Common myeloid progenitor, CD34-positive (primary cell): ENCODE measurements at regions not wholly inside any gene's neighbourhood (a gene's known extent, or its start where the extent isn't known, plus 50 kb on each side); places are given as distances from the start of the nearest gene placed in this dataset.
A peak's percentile ranks its signal among the peaks of the same experiment; 100 is the strongest.
"Not testable (repeated sequence)": the region's sequence is repeated elsewhere in the genome, so short reads cannot be mapped to it uniquely, and the experiment has no call there.

ENCODE experiments used
- CTCF ChIA-PET: fragments of 350-600 bp; sonication (Branson Sonifier 250); formaldehyde crosslinking; loops from one replicate; lab custom pipeline; 2021; ENCODE audit warnings: antibody characterized with exemption; lab: Charles Lee
- POLR2A ChIA-PET: fragments of 350-600 bp; sonication (Branson Sonifier 250); formaldehyde crosslinking; loops from one replicate; lab custom pipeline; 2021; ENCODE audit warnings: antibody characterized with exemption; lab: Charles Lee
- DNase-seq, 3 donors: peaks; one replicate each; pipeline versions ENCODE4 v3.0.0 to v3.0.0-alpha.2; 2013
- H3K27ac ChIP-seq, 2 experiments: 1 replicate in 1 of 2; 2 replicates in 1 of 2; pipeline ENCODE4 v1.7.0; 2013; ENCODE audit warnings: inconsistent platforms in 2 of 2, low read length in 2 of 2, mild to moderate bottlenecking in 2 of 2, low read depth in 1 of 2, moderate library complexity in 1 of 2; ENCODE audit not compliant: severe bottlenecking in 2 of 2, insufficient read depth in 1 of 2, poor library complexity in 1 of 2
- H3K27me3 ChIP-seq, 5 experiments: replicated peaks in 2 of 5; 1 replicate in 3 of 5; 2 replicates in 2 of 5; pipeline versions ENCODE4 v1.6.1 to v1.7.0; 2013; ENCODE audit warnings: low read length in 4 of 5, mild to moderate bottlenecking in 2 of 5, moderate library complexity in 2 of 5, inconsistent platforms in 1 of 5; ENCODE audit not compliant: insufficient read depth in 5 of 5, control insufficient read depth in 4 of 5
- H3K36me3 ChIP-seq, 4 experiments: 1 replicate in 2 of 4; 2 replicates in 2 of 4; pipeline versions ENCODE4 v1.6.1 to v1.7.0; 2013; ENCODE audit warnings: low read length in 3 of 4, control low read depth in 1 of 4, mild to moderate bottlenecking in 1 of 4; ENCODE audit not compliant: control insufficient read depth in 4 of 4, insufficient read depth in 4 of 4
- H3K4me1 ChIP-seq, 4 experiments: 1 replicate in 3 of 4; 2 replicates in 1 of 4; pipeline versions ENCODE4 v1.6.1 to v1.7.1; 2013; ENCODE audit warnings: low read length in 3 of 4, mild to moderate bottlenecking in 3 of 4, control low read depth in 1 of 4, inconsistent platforms in 1 of 4, moderate library complexity in 1 of 4; ENCODE audit not compliant: control insufficient read depth in 4 of 4, insufficient read depth in 4 of 4; ENCODE audit errors: control extremely low read depth in 1 of 4
- H3K4me3 ChIP-seq, 7 experiments: 1 replicate in 4 of 7; 2 replicates in 3 of 7; pipeline versions ENCODE4 v1.5.1 to v1.7.0; 2013; ENCODE audit warnings: mild to moderate bottlenecking in 7 of 7, low read length in 6 of 7, moderate library complexity in 6 of 7, inconsistent platforms in 2 of 7, low read depth in 2 of 7, control low read depth in 1 of 7; ENCODE audit not compliant: insufficient read depth in 4 of 7, control insufficient read depth in 1 of 7; ENCODE audit errors: extremely low read depth in 1 of 7
- H3K9me3 ChIP-seq, 5 experiments: 1 replicate in 4 of 5; 2 replicates in 1 of 5; pipeline versions ENCODE4 v1.6.1 to v1.7.1; 2013; ENCODE audit warnings: low read length in 4 of 5, mild to moderate bottlenecking in 2 of 5, inconsistent platforms in 1 of 5, low read depth in 1 of 5, moderate library complexity in 1 of 5; ENCODE audit not compliant: control insufficient read depth in 4 of 5, insufficient read depth in 2 of 5; ENCODE audit errors: control extremely low read depth in 1 of 5
- WGBS: methylation state at CpG from one replicate; pipeline ENCODE4 v1.1.5; 2013; ENCODE audit not compliant: insufficient coverage; 5-methylcytosine and 5-hydroxymethylcytosine counted together

- no peaks in the 10 kb centered on the region for H3K9me3 ChIP-seq
- no peak overlapping the region for H3K27ac ChIP-seq
- H3K4me3 ChIP-seq: no peak overlapping the region
- no peak for DNase-seq
- H3K36me3 ChIP-seq: no peaks in the 10 kb centered on the region
- 88% methylated on average over 6 of the region's 8 CpGs for WGBS
- POLR2A ChIA-PET: interaction anchor here (0.6 kb wide), 1 partner anchor 9 kb away, joined by 3 read pairs; no protein-coding TSS in a partner anchor
- H3K4me1 ChIP-seq: no peaks in the 10 kb centered on the region
- peaks cover 0 to 46% (median 4%) of the 10 kb centered on the region in 5 experiments for H3K27me3 ChIP-seq
- CTCF ChIA-PET: no interaction called here
Observed at GRCh38 chr2:870426-870825, 80.2 kb upstream of the SNTG2 start.

- H3K27me3 ChIP-seq: peaks cover 0 to 46% (median 4%) of the 10 kb centered on the region in 5 experiments
- ChIA-PET CTCF (no interaction called here), POLR2A (no interaction called here)
- no peak overlapping the region for H3K27ac ChIP-seq
- DNase-seq: no peak
- WGBS: 100% methylated on average over 1 of the region's 1 CpG
- no peaks in the 10 kb centered on the region for H3K36me3 ChIP-seq
- H3K4me1 ChIP-seq: no peaks in the 10 kb centered on the region
- no peaks in the 10 kb centered on the region for H3K9me3 ChIP-seq
- no peak overlapping the region for H3K4me3 ChIP-seq
Observed at GRCh38 chr2:869894-870293, 80.8 kb upstream of the SNTG2 start.

GRCh38 chr2:869357-869871 is 81.2 kb upstream of the SNTG2 start:
- no peak for DNase-seq
- Histone ChIP-seq H3K4me3 (no peak overlapping the region), H3K27me3 (peaks cover 0 to 46% (median 4%) of the 10 kb centered on the region in 5 experiments), H3K27ac (no peak overlapping the region), H3K36me3 (no peaks in the 10 kb centered on the region), H3K4me1 (no peaks in the 10 kb centered on the region), H3K9me3 (no peaks in the 10 kb centered on the region)
- ChIA-PET CTCF (no interaction called here), POLR2A (no interaction called here)
- WGBS: 62% methylated on average over 13 of the region's 16 CpGs

GRCh38 chr2:868857-869256 is 81.8 kb upstream of the SNTG2 start:
- H3K4me1 ChIP-seq, H3K9me3 ChIP-seq, H3K27ac ChIP-seq, CTCF ChIA-PET, DNase-seq, H3K4me3 ChIP-seq, POLR2A ChIA-PET, H3K36me3 ChIP-seq: not testable (repeated sequence)
- peaks cover 0 to 46% (median 4%) of the 10 kb centered on the region in 5 experiments for H3K27me3 ChIP-seq
- 84% methylated on average over 19 of the region's 51 CpGs for WGBS

- peaks cover 0 to 46% (median 2%) of the 10 kb centered on the region in 5 experiments for H3K27me3 ChIP-seq
- 94% methylated on average over 9 of the region's 9 CpGs for WGBS
- no peak overlapping the region for H3K27ac ChIP-seq
- H3K4me1 ChIP-seq: no peaks in the 10 kb centered on the region
- ChIA-PET POLR2A (no interaction called here), CTCF (no interaction called here)
- no peak for DNase-seq
- H3K36me3 ChIP-seq: no peaks in the 10 kb centered on the region
- no peak overlapping the region for H3K4me3 ChIP-seq
- H3K9me3 ChIP-seq: no peaks in the 10 kb centered on the region
Observed at GRCh38 chr2:867296-867695, 83.4 kb upstream of the SNTG2 start.

GRCh38 chr2:866887-867286 is 83.8 kb upstream of the SNTG2 start:
- Histone ChIP-seq H3K27ac (no peak overlapping the region), H3K27me3 (peaks cover 0 to 43% (median 2%) of the 10 kb centered on the region in 5 experiments), H3K4me3 (no peak overlapping the region), H3K36me3 (no peaks in the 10 kb centered on the region), H3K4me1 (no peaks in the 10 kb centered on the region), H3K9me3 (no peaks in the 10 kb centered on the region)
- POLR2A ChIA-PET: no interaction called here
- no peak for DNase-seq
- WGBS: 91% methylated on average over 6 of the region's 6 CpGs
- CTCF ChIA-PET: no interaction called here

- no peaks in the 10 kb centered on the region for H3K9me3 ChIP-seq
- H3K27ac ChIP-seq: no peak overlapping the region
- CTCF ChIA-PET: no interaction called here
- peaks cover 0 to 37% (median 2%) of the 10 kb centered on the region in 5 experiments for H3K27me3 ChIP-seq
- peak in 2 of 3 donors; percentile 20 to 42 for DNase-seq
- no peak overlapping the region for H3K4me3 ChIP-seq
- no peaks in the 10 kb centered on the region for H3K36me3 ChIP-seq
- no peaks in the 10 kb centered on the region for H3K4me1 ChIP-seq
- WGBS: 89% methylated on average over 8 of the region's 15 CpGs
- POLR2A ChIA-PET: no interaction called here
Observed at GRCh38 chr2:866009-866680, 84.5 kb upstream of the SNTG2 start.
